HG03575 (cell line): ENCODE measurements at regions not wholly inside any gene's neighbourhood (a gene's known extent, or its start where the extent isn't known, plus 50 kb on each side); places are given as distances from the start of the nearest gene placed in this dataset.
A peak's percentile ranks its signal among the peaks of the same experiment; 100 is the strongest.

Experiments used
- ATAC-seq: cut with Tn5 transposase; IDR thresholded peaks from one replicate; pipeline ENCODE4 v1.9.1; 2021; ENCODE audit not compliant: unreplicated experiment, insufficient number of reproducible peaks, low FRiP score; ENCODE audit errors: extremely low read depth

- ATAC-seq: no peak
Measured at GRCh38 chr3:181311186-181311585, 321.6 kb upstream of the DNAJC19 start.

GRCh38 chr3:181302960-181303359 lies 313.4 kb upstream of the DNAJC19 start:
- ATAC-seq: no peak

- ATAC-seq: no peak
Measured at GRCh38 chr3:181300033-181300432, 310.5 kb upstream of the DNAJC19 start.

GRCh38 chr3:181298421-181298820 lies 308.9 kb upstream of the DNAJC19 start:
- ATAC-seq: no peak

GRCh38 chr3:181292984-181293383 lies 303.4 kb upstream of the DNAJC19 start:
- peak; percentile 94 for ATAC-seq

- ATAC-seq: no peak
Measured at GRCh38 chr3:181290941-181291340, 301.4 kb upstream of the DNAJC19 start.

- ATAC-seq: no peak
Measured at GRCh38 chr3:181289306-181289705, 299.8 kb upstream of the DNAJC19 start.

GRCh38 chr3:181288145-181288544 lies 298.6 kb upstream of the DNAJC19 start:
- no peak for ATAC-seq

- ATAC-seq: no peak
Measured at GRCh38 chr3:181279239-181279565, 289.7 kb upstream of the DNAJC19 start.

- no peak for ATAC-seq
Measured at GRCh38 chr3:181278468-181279238, 289.1 kb upstream of the DNAJC19 start.

- no peak for ATAC-seq
Measured at GRCh38 chr3:181276358-181276896, 286.9 kb upstream of the DNAJC19 start.

- no peak for ATAC-seq
Measured at GRCh38 chr3:181274025-181274424, 284.5 kb upstream of the DNAJC19 start.

- no peak for ATAC-seq
Measured at GRCh38 chr3:181267312-181267711, 277.8 kb upstream of the DNAJC19 start.

- ATAC-seq: no peak
Measured at GRCh38 chr3:181265750-181266333, 276.3 kb upstream of the DNAJC19 start.

- no peak for ATAC-seq
Measured at GRCh38 chr3:181264486-181264885, 274.9 kb upstream of the DNAJC19 start.

- no peak for ATAC-seq
Measured at GRCh38 chr3:181253796-181254195, 264.3 kb upstream of the DNAJC19 start.

- no peak for ATAC-seq
Measured at GRCh38 chr3:181252631-181253030, 263.1 kb upstream of the DNAJC19 start.

- no peak for ATAC-seq
Measured at GRCh38 chr3:181250714-181251113, 261.2 kb upstream of the DNAJC19 start.

GRCh38 chr3:181239441-181239840 lies 249.9 kb upstream of the DNAJC19 start:
- no peak for ATAC-seq

- no peak for ATAC-seq
Measured at GRCh38 chr3:181230258-181230657, 240.7 kb upstream of the DNAJC19 start.

- no peak for ATAC-seq
Measured at GRCh38 chr3:181213347-181213746, 223.8 kb upstream of the DNAJC19 start.
